NCI-H69 (cell line): ENCODE measurements at regions not wholly inside any gene's neighbourhood (a gene's known extent, or its start where the extent isn't known, plus 50 kb on each side); places are given as distances from the start of the nearest gene placed in this dataset.
"Not testable (repeated sequence)": the region's sequence is repeated elsewhere in the genome, so short reads cannot be mapped to it uniquely, and the experiment has no call there.

Experiments used
- DNase-seq: peaks from one replicate; lab custom pipeline; 2025; lab: John Stamatoyannopoulos, UW

GRCh38 chr2:39872748-39873147 lies 93.7 kb upstream of the THUMPD2 start:
- DNase-seq = no peak

GRCh38 chr2:39871291-39871761 lies 92.3 kb upstream of the THUMPD2 start:
- DNase-seq = peak; percentile 77

- no peak for DNase-seq
These were observed 91.8 kb upstream of the THUMPD2 start for GRCh38 chr2:39870871-39871270.

- no peak for DNase-seq
These were observed 88.2 kb upstream of the THUMPD2 start for GRCh38 chr2:39867268-39867667.

GRCh38 chr2:39865751-39866150 lies 86.7 kb upstream of the THUMPD2 start:
- peak; percentile 58 for DNase-seq

GRCh38 chr2:39863672-39864071 lies 84.6 kb upstream of the THUMPD2 start:
- not testable (repeated sequence) for DNase-seq

- no peak for DNase-seq
These were observed 81.5 kb upstream of the THUMPD2 start for GRCh38 chr2:39860538-39860937.

GRCh38 chr2:39858677-39859076 lies 79.6 kb upstream of the THUMPD2 start:
- no peak for DNase-seq

- peak; percentile 68 for DNase-seq
These were observed 76.8 kb upstream of the THUMPD2 start for GRCh38 chr2:39855856-39856255.

GRCh38 chr2:39854771-39855170 lies 75.7 kb upstream of the THUMPD2 start:
- DNase-seq = no peak

- DNase-seq = no peak
These were observed 73.8 kb upstream of the THUMPD2 start for GRCh38 chr2:39852831-39853230.

GRCh38 chr2:39851651-39852110 lies 72.6 kb upstream of the THUMPD2 start:
- peak; percentile 83 for DNase-seq

GRCh38 chr2:39851251-39851650 lies 72.2 kb upstream of the THUMPD2 start:
- DNase-seq = peak; percentile 75

- DNase-seq = peak; percentile 58
These were observed 71.0 kb upstream of the THUMPD2 start for GRCh38 chr2:39849982-39850526.

GRCh38 chr2:39849064-39849463 lies 70.0 kb upstream of the THUMPD2 start:
- no peak for DNase-seq

- no peak for DNase-seq
These were observed 66.5 kb upstream of the THUMPD2 start for GRCh38 chr2:39845460-39846146.

- DNase-seq = no peak
These were observed 60.3 kb upstream of the THUMPD2 start for GRCh38 chr2:39839261-39839848.

- DNase-seq = no peak
These were observed 59.5 kb upstream of the THUMPD2 start for GRCh38 chr2:39838589-39838988.

GRCh38 chr2:39837856-39838453 lies 58.9 kb upstream of the THUMPD2 start:
- peak; percentile 21 for DNase-seq

GRCh38 chr2:39836638-39837037 lies 57.6 kb upstream of the THUMPD2 start:
- no peak for DNase-seq

- DNase-seq = no peak
These were observed 55.4 kb upstream of the THUMPD2 start for GRCh38 chr2:39834426-39834825.

GRCh38 chr2:39830610-39831009 lies 51.6 kb upstream of the THUMPD2 start:
- not testable (repeated sequence) for DNase-seq
